IPS-18a (cell line): ENCODE measurements at regions not wholly inside any gene's neighbourhood (a gene's known extent, or its start where the extent isn't known, plus 50 kb on each side); places are given as distances from the start of the nearest gene placed in this dataset.
"Not testable (repeated sequence)": the region's sequence is repeated elsewhere in the genome, so short reads cannot be mapped to it uniquely, and the experiment has no call there.

ENCODE experiments used
- H3K27ac ChIP-seq: one replicate; pipeline ENCODE4 v1.5.1; 2013; ENCODE audit warnings: low read length
- H3K27me3 ChIP-seq: one replicate; pipeline ENCODE4 v1.6.1; 2013; ENCODE audit warnings: mild to moderate bottlenecking, low read length; ENCODE audit not compliant: control insufficient read depth, insufficient read depth
- H3K36me3 ChIP-seq: one replicate; pipeline ENCODE4 v1.6.1; 2013; ENCODE audit warnings: low read depth, low read length; ENCODE audit not compliant: control insufficient read depth
- H3K4me1 ChIP-seq: one replicate; pipeline ENCODE4 v1.6.1; 2013; ENCODE audit warnings: low read depth, low read length; ENCODE audit not compliant: control insufficient read depth
- H3K4me3 ChIP-seq: one replicate; pipeline ENCODE4 v1.5.1; 2013; ENCODE audit warnings: low read length
- H3K9ac ChIP-seq: one replicate; pipeline ENCODE4 v1.6.1; 2013; ENCODE audit warnings: mild to moderate bottlenecking, low read length, moderate library complexity
- H3K9me3 ChIP-seq: one replicate; pipeline ENCODE4 v1.6.1; 2013; ENCODE audit warnings: low read depth, low read length; ENCODE audit not compliant: control insufficient read depth

DNA sequence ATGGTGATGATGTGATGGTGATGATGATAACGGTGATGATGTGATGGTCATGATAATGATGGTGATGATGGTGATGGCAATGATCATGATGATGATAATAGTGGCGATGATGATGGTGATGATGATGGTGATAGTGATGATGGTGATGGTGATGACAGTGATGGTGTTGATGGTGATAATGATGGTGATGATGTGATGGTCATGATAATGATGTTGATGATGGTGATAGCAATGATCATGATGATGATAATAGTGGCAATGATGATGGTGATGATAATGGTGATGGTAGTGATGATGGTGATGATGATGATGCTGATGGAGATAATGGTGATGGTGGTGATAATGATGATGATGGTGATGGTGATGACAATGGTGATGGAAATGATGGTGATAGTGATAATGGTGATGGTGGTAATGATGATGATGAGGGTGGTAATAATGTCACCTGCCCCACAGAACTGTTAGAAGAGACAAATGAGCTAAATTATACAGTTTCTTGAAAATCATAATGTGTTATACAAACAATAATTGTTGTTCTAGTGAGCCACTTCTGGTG is 289.9 kb downstream of the ASMT start:
- Histone ChIP-seq H3K4me3 (no peak overlapping the region), H3K27me3 (no peaks in the 10 kb centered on the region), H3K9me3 (no peaks in the 10 kb centered on the region), H3K36me3 (no peaks in the 10 kb centered on the region), H3K27ac (no peak overlapping the region), H3K4me1 (no peaks in the 10 kb centered on the region), H3K9ac (no peak overlapping the region)

DNA sequence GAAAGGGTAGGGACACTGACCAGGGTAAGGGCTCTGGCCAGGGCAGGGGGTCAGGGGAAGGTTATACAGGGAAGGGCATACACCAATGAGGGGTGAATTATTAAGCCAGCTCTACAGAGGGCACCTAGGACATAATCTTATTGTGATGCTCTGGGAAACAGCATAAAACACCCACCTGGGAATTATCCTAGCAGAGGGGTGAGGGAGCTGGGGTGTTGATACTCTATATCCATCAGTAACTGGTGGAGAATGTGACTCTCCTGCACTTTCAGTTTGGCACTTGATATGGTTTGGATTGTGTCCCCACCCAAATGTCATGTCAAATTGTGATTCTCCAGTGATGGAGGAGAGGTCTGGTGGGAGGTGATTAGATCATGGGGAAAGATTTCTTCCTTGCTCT is 291.2 kb downstream of the ASMT start:
- H3K36me3 ChIP-seq, result no peaks in the 10 kb centered on the region
- no peak overlapping the region for H3K27ac ChIP-seq
- no peak overlapping the region for H3K4me3 ChIP-seq
- no peaks in the 10 kb centered on the region for H3K4me1 ChIP-seq
- H3K9ac ChIP-seq, result no peak overlapping the region
- no peaks in the 10 kb centered on the region for H3K27me3 ChIP-seq
- H3K9me3 ChIP-seq, result no peaks in the 10 kb centered on the region

DNA sequence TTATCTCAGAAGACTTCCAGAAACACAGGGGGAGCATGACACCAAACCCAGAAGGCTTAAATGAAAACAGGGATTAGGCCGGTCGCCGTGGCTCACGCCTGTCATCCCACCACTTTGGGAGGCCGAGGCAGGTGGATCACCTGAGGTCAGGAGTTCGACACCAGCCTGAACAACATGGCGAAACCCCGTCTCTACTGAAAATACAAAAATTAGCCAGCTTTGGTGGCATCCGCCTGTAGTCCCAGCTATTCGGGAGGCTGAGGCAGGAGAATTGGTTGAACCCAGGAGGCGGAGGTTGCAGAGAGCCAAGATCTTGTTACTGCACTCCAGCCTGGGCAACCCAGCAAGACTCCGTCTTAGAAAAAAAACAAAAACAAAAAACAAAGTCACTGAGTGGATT is 294.1 kb downstream of the ASMT start:
- not testable (repeated sequence) for H3K27ac ChIP-seq, H3K36me3 ChIP-seq, H3K9ac ChIP-seq, H3K4me3 ChIP-seq, H3K4me1 ChIP-seq, H3K27me3 ChIP-seq, H3K9me3 ChIP-seq

DNA sequence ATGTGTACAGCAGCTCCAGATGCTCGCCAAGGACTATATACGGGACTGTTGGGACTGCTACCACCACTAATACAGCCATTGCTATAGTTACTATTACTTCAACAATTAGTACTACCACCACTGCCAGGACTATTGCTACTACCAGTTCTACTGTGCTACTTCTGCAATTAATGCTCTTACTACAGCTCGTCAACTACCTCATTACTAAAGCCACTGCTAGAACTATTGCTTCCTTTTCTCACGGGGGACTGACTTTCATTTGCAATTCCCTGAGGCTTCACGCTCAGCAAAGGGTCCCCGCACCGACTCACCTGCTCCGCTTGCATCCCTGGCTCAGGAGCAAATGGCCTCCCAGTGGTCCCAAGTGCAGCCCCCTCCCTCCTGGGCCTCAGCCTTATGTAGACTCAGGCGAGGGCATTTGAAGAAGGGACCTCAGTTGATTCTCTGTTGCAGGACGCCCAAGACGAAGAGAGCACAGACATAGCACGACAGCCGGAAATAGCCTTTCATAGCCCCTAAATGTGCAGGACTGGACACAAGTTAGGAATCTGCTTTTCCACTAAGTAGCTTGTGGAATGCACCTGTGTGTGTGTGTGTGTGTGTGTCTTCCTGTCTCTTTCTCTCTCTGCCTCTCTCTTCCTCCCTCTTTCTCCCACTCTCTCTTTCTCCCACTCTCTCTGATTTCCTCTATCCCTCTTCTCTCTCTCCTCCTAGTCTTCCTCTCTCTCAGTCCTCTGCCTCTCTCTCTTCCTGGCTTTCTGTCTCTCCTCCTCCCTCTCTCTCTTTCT is 294.8 kb downstream of the ASMT start:
- no peak overlapping the region for H3K4me3 ChIP-seq
- H3K9ac ChIP-seq, result no peak overlapping the region
- H3K36me3 ChIP-seq, result no peaks in the 10 kb centered on the region
- H3K4me1 ChIP-seq, result peaks cover 2% of the 10 kb centered on the region
- no peak overlapping the region for H3K27ac ChIP-seq
- H3K27me3 ChIP-seq, result no peaks in the 10 kb centered on the region
- H3K9me3 ChIP-seq, result no peaks in the 10 kb centered on the region

DNA sequence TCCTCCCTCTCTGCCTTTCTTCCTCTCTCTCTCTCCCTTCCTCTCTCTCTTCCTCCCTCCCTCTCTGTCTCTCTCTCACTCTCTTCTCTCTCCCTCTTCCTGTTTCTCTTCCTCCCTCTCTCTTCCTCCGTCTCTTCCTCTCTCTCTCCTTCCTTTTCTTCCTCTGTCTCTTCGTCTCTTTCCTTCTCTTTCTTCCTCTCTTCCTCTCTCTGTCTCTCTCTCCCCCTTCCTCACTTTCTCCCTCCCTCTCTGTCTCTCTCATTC is 295.3 kb downstream of the ASMT start:
- no peaks in the 10 kb centered on the region for H3K27me3 ChIP-seq
- H3K4me1 ChIP-seq, result peaks cover 3% of the 10 kb centered on the region
- no peak overlapping the region for H3K27ac ChIP-seq
- H3K4me3 ChIP-seq, result no peak overlapping the region
- H3K36me3 ChIP-seq, result no peaks in the 10 kb centered on the region
- H3K9ac ChIP-seq, result no peak overlapping the region
- no peaks in the 10 kb centered on the region for H3K9me3 ChIP-seq

DNA sequence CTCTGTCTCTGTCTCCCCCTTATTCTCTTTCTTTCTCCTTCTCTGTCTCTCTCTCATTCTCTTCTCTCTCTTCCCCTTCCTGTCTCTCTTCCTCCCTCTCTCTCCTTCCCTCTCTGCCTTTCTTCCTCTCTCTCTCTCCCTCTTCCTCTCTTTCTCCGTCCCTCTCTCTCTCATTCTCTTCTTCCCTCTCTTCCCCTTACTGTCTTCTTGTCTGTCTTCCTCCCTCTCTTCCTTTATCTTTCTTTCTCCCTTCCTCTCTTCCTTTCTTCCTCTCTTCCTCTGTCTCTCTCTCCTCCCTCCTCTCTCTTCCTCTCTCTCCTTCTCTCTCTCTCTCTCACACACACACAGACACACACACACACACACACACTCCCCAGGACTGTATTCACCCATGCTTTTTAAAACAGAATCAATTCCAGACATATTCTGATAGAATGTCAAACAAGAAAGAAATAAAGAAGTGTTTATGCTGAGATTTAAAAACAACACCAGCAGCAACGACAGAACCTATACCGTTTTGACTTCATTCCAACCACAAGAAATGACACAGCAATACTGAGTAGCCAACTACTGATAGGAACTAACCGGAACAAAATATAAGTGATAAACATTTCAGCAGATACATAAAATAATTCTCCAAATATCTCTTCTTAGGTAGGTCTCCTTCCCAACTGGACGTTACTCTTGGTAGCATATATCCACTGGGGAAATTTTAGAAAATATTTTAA is 296.7 kb downstream of the ASMT start:
- no peak overlapping the region for H3K9ac ChIP-seq
- peaks cover 3% of the 10 kb centered on the region for H3K4me1 ChIP-seq
- H3K27me3 ChIP-seq, result no peaks in the 10 kb centered on the region
- H3K36me3 ChIP-seq, result no peaks in the 10 kb centered on the region
- H3K27ac ChIP-seq, result no peak overlapping the region
- no peaks in the 10 kb centered on the region for H3K9me3 ChIP-seq
- H3K4me3 ChIP-seq, result no peak overlapping the region

DNA sequence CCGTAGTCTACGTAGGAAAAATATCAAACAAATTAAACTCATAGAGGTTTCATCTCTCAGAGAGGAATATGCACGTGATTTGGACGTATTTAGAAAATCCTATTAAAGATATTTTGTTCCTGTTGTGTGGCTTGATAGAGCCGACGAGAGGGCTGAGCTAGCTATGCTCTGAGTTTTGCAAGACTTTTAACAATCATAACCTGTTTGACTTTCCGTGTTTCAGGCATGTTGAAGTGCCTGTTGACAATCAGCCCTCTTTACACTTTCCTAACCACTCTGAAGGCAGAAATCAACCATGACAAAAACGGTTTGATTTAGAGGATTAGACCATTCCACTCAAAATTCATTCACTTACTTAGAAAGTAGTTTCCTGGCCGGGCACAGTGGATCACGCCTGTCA is 297.3 kb downstream of the ASMT start:
- Histone ChIP-seq H3K27me3 (no peaks in the 10 kb centered on the region), H3K4me3 (no peak overlapping the region), H3K4me1 (peaks cover 3% of the 10 kb centered on the region), H3K9ac (no peak overlapping the region), H3K9me3 (no peaks in the 10 kb centered on the region), H3K27ac (no peak overlapping the region), H3K36me3 (no peaks in the 10 kb centered on the region)

DNA sequence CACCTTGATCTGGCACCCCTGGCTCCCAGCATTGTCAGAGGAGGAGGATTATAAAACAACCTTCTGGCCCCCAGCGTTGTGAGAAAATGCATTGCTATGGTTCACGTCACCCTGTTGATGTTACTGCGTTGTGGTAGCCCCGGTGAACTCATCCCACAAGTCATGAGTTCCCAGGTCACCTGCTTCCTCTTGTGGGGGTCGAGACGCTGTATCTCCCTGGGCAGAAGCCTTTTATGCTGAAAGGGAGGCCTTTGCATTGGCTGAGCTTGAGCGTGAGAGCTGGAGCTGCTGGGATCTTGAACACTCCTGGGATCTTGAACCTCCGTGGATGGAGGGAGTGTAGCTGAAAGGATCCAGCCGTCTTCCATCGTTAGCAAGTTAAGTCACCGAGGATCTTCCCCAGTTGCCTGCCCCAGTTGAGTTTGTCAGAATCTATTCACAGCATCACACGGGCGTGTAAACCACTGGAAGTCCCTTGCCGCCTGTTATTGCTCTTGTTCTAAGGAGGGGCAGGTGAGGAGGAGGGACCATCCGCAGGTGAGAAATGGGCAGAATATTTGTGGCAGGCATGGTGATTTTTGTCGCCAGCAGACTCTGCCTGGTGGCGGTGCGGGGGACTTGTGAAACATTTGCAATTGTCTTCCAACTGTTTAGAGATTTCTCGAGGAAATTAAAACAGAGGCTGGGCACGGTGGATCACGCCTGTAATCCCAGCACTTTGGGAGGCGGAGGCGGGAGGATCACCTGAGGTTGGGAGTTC is 299.9 kb downstream of the ASMT start:
- Histone ChIP-seq H3K4me1 (peaks cover 3% of the 10 kb centered on the region), H3K4me3 (no peak overlapping the region), H3K9me3 (no peaks in the 10 kb centered on the region), H3K27ac (no peak overlapping the region), H3K9ac (no peak overlapping the region), H3K27me3 (no peaks in the 10 kb centered on the region), H3K36me3 (no peaks in the 10 kb centered on the region)

DNA sequence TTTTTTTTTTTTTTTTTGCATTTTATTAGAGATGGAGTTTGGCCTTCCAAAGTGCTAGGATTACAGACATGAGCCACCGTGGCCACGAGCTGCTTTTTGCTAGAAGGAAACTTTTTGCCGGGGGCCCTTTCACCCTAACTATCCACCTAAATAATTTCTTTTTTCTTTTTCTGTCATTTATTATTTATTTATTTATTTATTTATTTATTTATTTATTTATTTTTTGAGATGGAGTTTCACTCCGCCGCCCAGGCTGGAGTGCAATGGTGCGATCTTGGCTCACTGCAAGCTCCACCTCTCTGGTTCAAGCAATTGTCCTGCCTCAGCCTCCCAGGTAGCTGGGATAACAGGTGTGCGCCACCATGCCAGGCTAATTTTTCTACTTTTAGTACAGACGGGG is 303.9 kb downstream of the ASMT start:
- Histone ChIP-seq H3K4me1 (peaks cover 7% of the 10 kb centered on the region), H3K27me3 (no peaks in the 10 kb centered on the region), H3K9me3 (no peaks in the 10 kb centered on the region), H3K36me3 (no peaks in the 10 kb centered on the region), H3K4me3 (no peak overlapping the region), H3K27ac (no peak overlapping the region), H3K9ac (no peak overlapping the region)

DNA sequence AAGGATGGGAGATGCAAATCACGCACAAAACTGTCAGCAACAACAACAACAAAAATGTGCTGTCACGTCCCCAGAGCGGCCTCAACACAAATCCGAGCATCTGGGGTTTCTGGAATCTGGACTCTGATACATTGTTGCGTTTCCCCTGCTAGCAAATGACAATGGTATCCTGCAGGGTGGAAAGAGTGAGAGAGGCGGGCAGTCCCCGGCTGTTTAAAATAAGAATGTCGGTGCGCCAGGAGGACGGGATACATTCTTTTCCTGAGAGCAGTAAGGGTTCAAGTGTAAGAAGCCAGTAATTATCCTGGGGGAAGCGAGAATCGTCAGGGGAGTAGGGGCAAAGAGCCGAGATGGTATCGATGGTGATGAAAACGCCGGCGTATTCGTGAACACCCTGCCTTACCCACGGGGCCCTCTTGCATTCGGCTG is 310.2 kb downstream of the ASMT start:
- no peak overlapping the region for H3K9ac ChIP-seq
- peak overlapping the region; percentile 24 for H3K4me3 ChIP-seq
- H3K9me3 ChIP-seq, result no peaks in the 10 kb centered on the region
- peak overlapping the region; percentile 80 for H3K27ac ChIP-seq
- peaks cover 11% of the 10 kb centered on the region for H3K4me1 ChIP-seq
- H3K36me3 ChIP-seq, result no peaks in the 10 kb centered on the region
- no peaks in the 10 kb centered on the region for H3K27me3 ChIP-seq

DNA sequence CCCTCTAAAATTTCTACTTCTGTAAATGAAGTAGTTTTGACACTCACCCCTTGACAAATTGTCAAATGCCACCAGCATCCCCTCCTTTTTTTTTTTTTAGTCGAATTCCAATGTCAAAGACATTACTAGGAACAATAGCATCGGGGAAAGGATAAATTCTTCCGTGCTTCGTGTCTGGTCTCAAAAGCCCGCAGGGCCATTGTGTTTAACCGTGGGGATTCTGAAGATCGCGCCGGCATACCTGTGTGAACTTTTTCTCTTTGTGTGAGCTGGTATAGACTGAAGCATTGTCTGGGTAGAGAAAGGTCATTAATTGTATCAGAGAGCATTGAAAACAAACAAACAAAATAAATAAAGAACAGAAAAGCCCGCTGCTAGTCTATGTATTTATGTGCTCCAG is 313.9 kb downstream of the ASMT start:
- no peak overlapping the region for H3K27ac ChIP-seq
- peaks cover 7% of the 10 kb centered on the region for H3K4me1 ChIP-seq
- H3K9ac ChIP-seq, result no peak overlapping the region
- H3K27me3 ChIP-seq, result no peaks in the 10 kb centered on the region
- no peak overlapping the region for H3K4me3 ChIP-seq
- no peaks in the 10 kb centered on the region for H3K36me3 ChIP-seq
- H3K9me3 ChIP-seq, result no peaks in the 10 kb centered on the region
